ENCODE measurements at regions not wholly inside any gene's neighbourhood (a gene's known extent, or its start where the extent isn't known, plus 50 kb on each side); places are given as distances from the start of the nearest gene placed in this dataset.

DNA sequence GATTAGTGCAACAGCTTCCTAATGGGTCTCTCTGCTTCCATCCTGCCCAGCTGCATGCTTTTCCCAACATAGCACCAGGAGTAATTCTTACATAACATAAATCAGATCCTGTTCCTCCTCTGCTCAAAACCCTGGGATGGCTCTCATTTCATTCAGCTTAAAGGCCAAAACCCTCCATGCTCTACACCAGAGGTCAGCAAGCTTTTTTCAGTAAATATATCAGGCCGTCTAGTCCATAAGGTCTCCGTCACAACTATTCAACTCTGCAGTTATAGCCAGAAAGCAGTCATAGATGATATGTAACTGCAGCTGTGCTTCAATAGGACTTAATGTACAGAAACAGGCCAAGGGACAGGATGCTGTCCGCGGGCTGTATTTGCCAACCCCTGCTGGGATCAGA is 202.8 kb upstream of the UBE2E2 start:
- Histone ChIP-seq H3K27me3 (no peaks in the 10 kb centered on the region), H3K27ac (no peak overlapping the region), H3K9me3 (no peaks in the 10 kb centered on the region), H3K4me3 (no peak overlapping the region), H3K4me1 (peaks cover 0 to 14% (median 4%) of the 10 kb centered on the region in 3 donors), H3K36me3 (no peaks in the 10 kb centered on the region)
- TF ChIP-seq CTCF (IDR thresholded peaks at IDR 0.05) (no peak), POLR2AphosphoS5 (IDR thresholded peaks at IDR 0.05) (no peak), POLR2A (IDR thresholded peaks at IDR 0.05) (no peak), EP300 (IDR thresholded peaks at IDR 0.05) (no peak)
- WGBS, 2 donors (ENCODE audit: low coverage in 1 of 2): 80% methylated on average over 4 of the region's 4 CpGs; no CpG with 5 or more reads in 1 of the 2 donors
- no peak for ATAC-seq

GRCh38 chr3:23002151-23002550 is 201.0 kb upstream of the UBE2E2 start:
- H3K27me3 ChIP-seq: no peaks in the 10 kb centered on the region
- peaks cover 0 to 14% (median 4%) of the 10 kb centered on the region in 3 donors for H3K4me1 ChIP-seq
- H3K27ac ChIP-seq: no peak overlapping the region
- no peaks in the 10 kb centered on the region for H3K36me3 ChIP-seq
- no peak for ATAC-seq
- no peak overlapping the region for H3K4me3 ChIP-seq
- TF ChIP-seq POLR2AphosphoS5 (IDR thresholded peaks at IDR 0.05): no peak
- TF ChIP-seq POLR2A (IDR thresholded peaks at IDR 0.05): no peak
- TF ChIP-seq EP300 (IDR thresholded peaks at IDR 0.05): no peak
- TF ChIP-seq CTCF (IDR thresholded peaks at IDR 0.05): no peak
- no peaks in the 10 kb centered on the region for H3K9me3 ChIP-seq
- WGBS, 2 donors (ENCODE audit: low coverage in 1 of 2): 91% methylated on average over 1 of the region's 1 CpG

- no peaks in the 10 kb centered on the region for H3K9me3 ChIP-seq
- ATAC-seq: no peak
- H3K27me3 ChIP-seq: no peaks in the 10 kb centered on the region
- no peaks in the 10 kb centered on the region for H3K36me3 ChIP-seq
- TF ChIP-seq CTCF (IDR thresholded peaks at IDR 0.05) (no peak), POLR2A (IDR thresholded peaks at IDR 0.05) (no peak), POLR2AphosphoS5 (IDR thresholded peaks at IDR 0.05) (no peak)
- WGBS, 2 donors (ENCODE audit: low coverage in 1 of 2): 39 to 53% methylated on average over 3 to 14 of the region's 15 CpGs
- H3K4me1 ChIP-seq: peaks cover 0 to 14% (median 4%) of the 10 kb centered on the region in 3 donors
- no peak overlapping the region for H3K27ac ChIP-seq
- H3K4me3 ChIP-seq: no peak overlapping the region
Measured at GRCh38 chr3:23002836-23003732, 200.0 kb upstream of the UBE2E2 start.

DNA sequence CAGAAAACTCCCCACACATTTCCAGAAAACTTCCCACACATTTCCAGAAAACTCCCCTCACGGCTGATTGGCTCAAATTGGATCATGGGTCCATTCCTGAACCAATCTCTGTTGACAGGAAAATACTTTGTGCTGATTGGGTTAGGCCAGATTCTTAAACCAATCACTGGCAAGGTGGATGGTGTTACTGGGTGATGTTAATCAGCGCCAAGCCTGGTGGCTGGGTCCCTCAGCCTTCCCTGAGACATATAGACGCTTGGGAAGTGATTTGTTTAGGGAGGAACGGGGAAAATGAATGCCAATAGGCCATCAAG is 199.4 kb upstream of the UBE2E2 start:
- H3K4me3 ChIP-seq: no peak overlapping the region
- peaks cover 0 to 14% (median 4%) of the 10 kb centered on the region in 3 donors for H3K4me1 ChIP-seq
- H3K27me3 ChIP-seq: no peaks in the 10 kb centered on the region
- no peak overlapping the region for H3K27ac ChIP-seq
- H3K9me3 ChIP-seq: no peaks in the 10 kb centered on the region
- WGBS, 2 donors (ENCODE audit: low coverage in 1 of 2): 93 to 100% methylated on average over 1 to 4 of the region's 4 CpGs
- no peak for ATAC-seq
- H3K36me3 ChIP-seq: no peaks in the 10 kb centered on the region
- TF ChIP-seq POLR2A (IDR thresholded peaks at IDR 0.05): no peak

DNA sequence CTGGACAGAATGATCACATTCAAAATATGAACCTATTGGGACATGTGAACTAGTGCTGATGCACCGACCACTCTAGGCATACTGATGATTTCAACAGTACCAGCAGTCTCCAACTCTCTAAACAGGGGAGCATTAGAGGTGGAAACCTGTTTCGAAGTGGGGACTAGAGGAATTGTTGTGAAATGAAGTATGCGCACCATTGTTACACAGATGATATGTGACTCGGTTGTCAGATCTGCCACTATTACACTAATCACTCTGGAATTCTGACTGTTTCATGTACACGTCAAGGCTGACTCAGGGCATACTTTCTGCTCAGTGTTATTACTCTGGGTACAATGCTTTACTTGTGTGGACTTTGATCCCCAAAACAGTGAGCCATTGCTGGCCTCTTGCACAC is 198.2 kb upstream of the UBE2E2 start:
- Histone ChIP-seq H3K27ac (no peak overlapping the region), H3K9me3 (no peaks in the 10 kb centered on the region), H3K4me3 (no peak overlapping the region), H3K36me3 (no peaks in the 10 kb centered on the region), H3K27me3 (no peaks in the 10 kb centered on the region), H3K4me1 (peaks cover 0 to 14% (median 4%) of the 10 kb centered on the region in 3 donors)
- WGBS, 2 donors (ENCODE audit: low coverage in 1 of 2): 64 to 79% methylated on average over 2 to 4 of the region's 5 CpGs
- no peak for ATAC-seq
- TF ChIP-seq POLR2A (IDR thresholded peaks at IDR 0.05) (no peak), CTCF (IDR thresholded peaks at IDR 0.05) (no peak), EP300 (IDR thresholded peaks at IDR 0.05) (no peak), POLR2AphosphoS5 (IDR thresholded peaks at IDR 0.05) (no peak)

All from gastroesophageal sphincter (tissue), 4 donors.